GM23248 (cell line): ENCODE measurements at regions not wholly inside any gene's neighbourhood (a gene's known extent, or its start where the extent isn't known, plus 50 kb on each side); places are given as distances from the start of the nearest gene placed in this dataset.

ENCODE experiments used
- EZH2 ChIP-seq: fragments of 200-600 bp; sonication (generic); IDR thresholded peaks from 2 replicates; pipeline ENCODE4 v1.6.1; 2018; ENCODE audit warnings: antibody characterized with exemption, mild to moderate bottlenecking; ENCODE audit not compliant: insufficient read depth, poor library complexity, severe bottlenecking
- EZH2phosphoT487 ChIP-seq: fragments of 200-600 bp; sonication (generic); IDR thresholded peaks from 2 replicates; pipeline ENCODE4 v1.6.1; 2018; ENCODE audit warnings: antibody characterized with exemption, moderate library complexity, mild to moderate bottlenecking, low read depth; ENCODE audit not compliant: insufficient read depth

GRCh38 chr5:93096561-93096960, 484.5 kb downstream of the NR2F1-AS1 start:
- TF ChIP-seq EZH2, result no peak
- TF ChIP-seq EZH2phosphoT487, result no peak
